ENCODE measurements at regions not wholly inside any gene's neighbourhood (a gene's known extent, or its start where the extent isn't known, plus 50 kb on each side); places are given as distances from the start of the nearest gene placed in this dataset.

DNA sequence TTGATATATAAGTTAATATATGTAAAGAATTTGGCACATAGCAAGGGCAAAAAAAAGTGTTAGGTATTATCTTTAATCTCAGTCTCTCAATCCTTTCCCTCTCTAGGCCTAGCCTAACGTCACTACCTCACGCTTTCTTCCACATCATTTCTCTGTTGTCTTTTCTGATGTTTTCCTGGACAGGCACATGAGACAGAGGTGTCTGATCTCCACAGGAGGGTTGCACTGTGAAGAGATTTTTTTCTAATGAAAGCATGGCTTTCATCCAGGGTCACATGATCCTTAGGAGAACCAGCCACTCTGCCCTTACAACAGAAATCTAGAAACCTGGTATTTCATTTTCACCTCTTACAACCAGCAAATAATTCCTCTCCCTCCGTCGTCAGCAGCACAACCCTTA lies 1268.3 kb downstream of the XPNPEP1 start:
- 95% methylated on average over 4 of the region's 4 CpGs for WGBS
- Histone ChIP-seq H3K36me3 (ENCODE audit: control insufficient read depth in 4 of 4, insufficient read depth in 3 of 4, low read depth in 1 of 4, low read length in 3 of 4) (no peaks in the 10 kb centered on the region), H3K4me3 (ENCODE audit: low read depth in 1 of 3, low read length in 3 of 3) (no peak overlapping the region), H3K27me3 (ENCODE audit: control insufficient read depth in 4 of 4, insufficient read depth in 4 of 4, low read length in 3 of 4) (no peaks in the 10 kb centered on the region), H3K27ac (ENCODE audit: low read depth in 1 of 2, low read length in 2 of 2) (no peak overlapping the region), H3K9ac (ENCODE audit: low read depth in 1 of 2, low read length in 2 of 2) (no peak overlapping the region), H3K9me3 (ENCODE audit: control insufficient read depth in 4 of 4, low read length in 3 of 4) (peaks cover 0 to 3% (median 0%) of the 10 kb centered on the region in 4 donors), H3K4me1 (ENCODE audit: control insufficient read depth in 4 of 4, insufficient read depth in 4 of 4, low read length in 3 of 4) (no peaks in the 10 kb centered on the region)
- no peak for DNase-seq (ENCODE audit: low spot score)
- TF ChIP-seq YY1 (IDR thresholded peaks at IDR 0.05) (no peak), TAF1 (conservative IDR thresholded peaks at IDR 0.05) (no peak), FOXA2 (IDR thresholded peaks at IDR 0.05) (no peak), FOXA1 (IDR thresholded peaks at IDR 0.05) (no peak), JUND (IDR thresholded peaks at IDR 0.05) (no peak), SP1 (IDR thresholded peaks at IDR 0.05) (no peak), RAD21 (IDR thresholded peaks at IDR 0.05) (no peak), EGR1 (IDR thresholded peaks at IDR 0.05; ENCODE audit: low read depth in 2 of 2) (no peak), NR2F2 (IDR thresholded peaks at IDR 0.05) (no peak), GABPA (IDR thresholded peaks at IDR 0.05 in 1 of 2, conservative IDR thresholded peaks at IDR 0.05 in 1 of 2) (no peak), HNF4G (IDR thresholded peaks at IDR 0.05) (no peak), RXRA (IDR thresholded peaks at IDR 0.05) (no peak), HNF4A (conservative IDR thresholded peaks at IDR 0.05) (no peak)
- TF ChIP-seq, protein P1, sequence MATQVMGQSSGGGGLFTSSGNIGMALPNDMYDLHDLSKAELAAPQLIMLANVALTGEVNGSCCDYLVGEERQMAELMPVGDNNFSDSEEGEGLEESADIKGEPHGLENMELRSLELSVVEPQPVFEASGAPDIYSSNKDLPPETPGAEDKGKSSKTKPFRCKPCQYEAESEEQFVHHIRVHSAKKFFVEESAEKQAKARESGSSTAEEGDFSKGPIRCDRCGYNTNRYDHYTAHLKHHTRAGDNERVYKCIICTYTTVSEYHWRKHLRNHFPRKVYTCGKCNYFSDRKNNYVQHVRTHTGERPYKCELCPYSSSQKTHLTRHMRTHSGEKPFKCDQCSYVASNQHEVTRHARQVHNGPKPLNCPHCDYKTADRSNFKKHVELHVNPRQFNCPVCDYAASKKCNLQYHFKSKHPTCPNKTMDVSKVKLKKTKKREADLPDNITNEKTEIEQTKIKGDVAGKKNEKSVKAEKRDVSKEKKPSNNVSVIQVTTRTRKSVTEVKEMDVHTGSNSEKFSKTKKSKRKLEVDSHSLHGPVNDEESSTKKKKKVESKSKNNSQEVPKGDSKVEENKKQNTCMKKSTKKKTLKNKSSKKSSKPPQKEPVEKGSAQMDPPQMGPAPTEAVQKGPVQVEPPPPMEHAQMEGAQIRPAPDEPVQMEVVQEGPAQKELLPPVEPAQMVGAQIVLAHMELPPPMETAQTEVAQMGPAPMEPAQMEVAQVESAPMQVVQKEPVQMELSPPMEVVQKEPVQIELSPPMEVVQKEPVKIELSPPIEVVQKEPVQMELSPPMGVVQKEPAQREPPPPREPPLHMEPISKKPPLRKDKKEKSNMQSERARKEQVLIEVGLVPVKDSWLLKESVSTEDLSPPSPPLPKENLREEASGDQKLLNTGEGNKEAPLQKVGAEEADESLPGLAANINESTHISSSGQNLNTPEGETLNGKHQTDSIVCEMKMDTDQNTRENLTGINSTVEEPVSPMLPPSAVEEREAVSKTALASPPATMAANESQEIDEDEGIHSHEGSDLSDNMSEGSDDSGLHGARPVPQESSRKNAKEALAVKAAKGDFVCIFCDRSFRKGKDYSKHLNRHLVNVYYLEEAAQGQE (IDR thresholded peaks at IDR 0.05): no peak
- TF ChIP-seq, protein P2, sequence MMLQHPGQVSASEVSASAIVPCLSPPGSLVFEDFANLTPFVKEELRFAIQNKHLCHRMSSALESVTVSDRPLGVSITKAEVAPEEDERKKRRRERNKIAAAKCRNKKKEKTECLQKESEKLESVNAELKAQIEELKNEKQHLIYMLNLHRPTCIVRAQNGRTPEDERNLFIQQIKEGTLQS (IDR thresholded peaks at IDR 0.05): no peak
- TF ChIP-seq, protein P3, sequence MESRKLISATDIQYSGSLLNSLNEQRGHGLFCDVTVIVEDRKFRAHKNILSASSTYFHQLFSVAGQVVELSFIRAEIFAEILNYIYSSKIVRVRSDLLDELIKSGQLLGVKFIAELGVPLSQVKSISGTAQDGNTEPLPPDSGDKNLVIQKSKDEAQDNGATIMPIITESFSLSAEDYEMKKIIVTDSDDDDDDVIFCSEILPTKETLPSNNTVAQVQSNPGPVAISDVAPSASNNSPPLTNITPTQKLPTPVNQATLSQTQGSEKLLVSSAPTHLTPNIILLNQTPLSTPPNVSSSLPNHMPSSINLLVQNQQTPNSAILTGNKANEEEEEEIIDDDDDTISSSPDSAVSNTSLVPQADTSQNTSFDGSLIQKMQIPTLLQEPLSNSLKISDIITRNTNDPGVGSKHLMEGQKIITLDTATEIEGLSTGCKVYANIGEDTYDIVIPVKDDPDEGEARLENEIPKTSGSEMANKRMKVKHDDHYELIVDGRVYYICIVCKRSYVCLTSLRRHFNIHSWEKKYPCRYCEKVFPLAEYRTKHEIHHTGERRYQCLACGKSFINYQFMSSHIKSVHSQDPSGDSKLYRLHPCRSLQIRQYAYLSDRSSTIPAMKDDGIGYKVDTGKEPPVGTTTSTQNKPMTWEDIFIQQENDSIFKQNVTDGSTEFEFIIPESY (IDR thresholded peaks at IDR 0.05): no peak
- TF ChIP-seq, protein P4, sequence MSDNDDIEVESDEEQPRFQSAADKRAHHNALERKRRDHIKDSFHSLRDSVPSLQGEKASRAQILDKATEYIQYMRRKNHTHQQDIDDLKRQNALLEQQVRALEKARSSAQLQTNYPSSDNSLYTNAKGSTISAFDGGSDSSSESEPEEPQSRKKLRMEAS (IDR thresholded peaks at IDR 0.05): no peak
- TF ChIP-seq, protein P5, sequence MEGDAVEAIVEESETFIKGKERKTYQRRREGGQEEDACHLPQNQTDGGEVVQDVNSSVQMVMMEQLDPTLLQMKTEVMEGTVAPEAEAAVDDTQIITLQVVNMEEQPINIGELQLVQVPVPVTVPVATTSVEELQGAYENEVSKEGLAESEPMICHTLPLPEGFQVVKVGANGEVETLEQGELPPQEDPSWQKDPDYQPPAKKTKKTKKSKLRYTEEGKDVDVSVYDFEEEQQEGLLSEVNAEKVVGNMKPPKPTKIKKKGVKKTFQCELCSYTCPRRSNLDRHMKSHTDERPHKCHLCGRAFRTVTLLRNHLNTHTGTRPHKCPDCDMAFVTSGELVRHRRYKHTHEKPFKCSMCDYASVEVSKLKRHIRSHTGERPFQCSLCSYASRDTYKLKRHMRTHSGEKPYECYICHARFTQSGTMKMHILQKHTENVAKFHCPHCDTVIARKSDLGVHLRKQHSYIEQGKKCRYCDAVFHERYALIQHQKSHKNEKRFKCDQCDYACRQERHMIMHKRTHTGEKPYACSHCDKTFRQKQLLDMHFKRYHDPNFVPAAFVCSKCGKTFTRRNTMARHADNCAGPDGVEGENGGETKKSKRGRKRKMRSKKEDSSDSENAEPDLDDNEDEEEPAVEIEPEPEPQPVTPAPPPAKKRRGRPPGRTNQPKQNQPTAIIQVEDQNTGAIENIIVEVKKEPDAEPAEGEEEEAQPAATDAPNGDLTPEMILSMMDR (IDR thresholded peaks at IDR 0.05; ENCODE audit: low read depth, low read length, missing input control): no peak

Data from liver (tissue), 8 donors.